Skeletal muscle cell (primary cell): ENCODE measurements at regions not wholly inside any gene's neighbourhood (a gene's known extent, or its start where the extent isn't known, plus 50 kb on each side); places are given as distances from the start of the nearest gene placed in this dataset.

Experiments
- DNase-seq: peaks from one replicate; pipeline ENCODE4 v3.0.0-alpha.2; 2010; ENCODE audit warnings: low read depth
- H3K4me3 ChIP-seq: 2 replicates; pipeline ENCODE4 v1.5.1; 2011; ENCODE audit warnings: low read depth, mild to moderate bottlenecking, control low read depth, low read length, moderate library complexity

- DNase-seq: peak; percentile 67
- no peak overlapping the region for H3K4me3 ChIP-seq
Measured at GRCh38 chr6:14676064-14676463, 558.5 kb downstream of the CD83 start.

DNA sequence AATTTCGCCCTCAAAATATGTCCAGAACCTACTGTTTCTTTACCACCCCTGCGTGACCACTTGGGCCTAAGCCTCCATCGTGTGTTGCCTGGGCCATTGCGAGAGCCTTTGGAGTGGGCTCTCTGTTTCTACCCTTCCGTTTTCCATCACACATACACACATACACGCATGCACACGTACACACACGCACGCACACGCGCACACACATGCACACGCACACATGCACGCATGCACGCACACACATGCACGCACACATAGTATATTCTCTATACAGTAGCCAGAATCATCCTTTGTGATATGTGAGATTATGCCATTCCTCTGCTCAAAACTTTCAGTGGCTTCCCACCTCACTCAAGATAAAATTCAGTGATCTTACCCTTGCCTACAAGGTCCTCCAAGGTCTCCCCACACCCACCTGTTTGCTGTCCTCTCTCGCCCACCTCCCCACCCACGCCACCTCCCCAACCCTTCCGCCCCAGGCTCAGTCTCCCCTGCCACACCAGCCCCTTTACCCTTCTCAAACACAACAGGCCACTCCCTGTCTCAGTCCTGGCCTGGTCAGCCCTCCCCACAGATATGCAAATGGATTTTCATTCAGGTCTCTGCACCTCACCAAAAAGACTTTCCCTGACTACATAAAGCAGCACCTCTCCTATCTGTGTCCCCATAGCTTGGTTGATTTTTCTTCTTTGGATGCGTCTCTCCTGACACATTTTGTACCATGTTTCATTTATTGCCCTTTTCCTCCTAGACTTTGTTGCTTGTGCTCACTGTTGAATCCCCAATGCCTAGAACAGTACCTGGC, 559.6 kb downstream of the CD83 start:
- DNase-seq: no peak
- no peak overlapping the region for H3K4me3 ChIP-seq

DNA sequence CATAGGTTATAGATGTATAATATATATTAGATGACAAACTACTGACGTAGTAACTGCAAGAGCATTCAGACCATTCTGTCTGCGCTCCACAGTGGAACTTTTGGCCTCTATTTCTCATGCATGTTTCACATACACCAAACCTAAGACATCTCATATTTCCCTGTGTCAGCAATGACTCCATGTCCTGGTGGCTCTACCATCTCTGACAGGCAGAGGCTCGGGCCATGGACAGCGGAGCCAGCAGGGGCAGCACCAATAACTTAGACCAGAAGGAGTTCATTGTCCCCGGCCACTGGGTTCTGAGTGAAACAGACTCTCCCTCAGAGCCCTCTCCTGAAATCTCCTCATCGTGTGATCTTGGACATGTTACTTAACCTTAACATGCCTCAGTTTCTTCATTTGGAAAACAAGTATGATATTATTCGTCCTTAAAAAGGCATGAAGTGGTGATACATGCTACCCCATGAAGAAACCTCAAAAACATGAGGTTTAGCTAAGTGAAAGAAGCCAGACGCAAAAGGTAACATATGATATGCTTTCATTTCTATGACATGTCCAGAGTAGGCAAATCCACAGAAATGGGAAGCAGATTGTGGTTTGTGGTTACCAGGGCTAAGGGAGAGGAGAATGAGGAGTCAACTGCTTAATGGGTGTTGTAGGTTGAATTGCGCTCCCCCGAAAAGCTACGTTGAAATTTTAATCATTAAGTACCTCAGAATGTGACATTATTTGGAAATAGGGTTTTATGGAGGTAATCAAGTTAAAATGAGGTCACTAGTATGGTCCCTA, 564.0 kb upstream of the JARID2 start:
- H3K4me3 ChIP-seq: no peak overlapping the region
- no peak for DNase-seq

- H3K4me3 ChIP-seq: no peak overlapping the region
- DNase-seq: peak; percentile 38
Measured at GRCh38 chr6:14682812-14683211, 563.1 kb upstream of the JARID2 start.

GRCh38 chr6:14689639-14690038, 556.2 kb upstream of the JARID2 start:
- no peak overlapping the region for H3K4me3 ChIP-seq

GRCh38 chr6:14690120-14691056, 555.5 kb upstream of the JARID2 start:
- DNase-seq: no peak

More at GRCh38 chr6:14689639-14690038, 556.2 kb upstream of the JARID2 start:
- DNase-seq: no peak

DNA sequence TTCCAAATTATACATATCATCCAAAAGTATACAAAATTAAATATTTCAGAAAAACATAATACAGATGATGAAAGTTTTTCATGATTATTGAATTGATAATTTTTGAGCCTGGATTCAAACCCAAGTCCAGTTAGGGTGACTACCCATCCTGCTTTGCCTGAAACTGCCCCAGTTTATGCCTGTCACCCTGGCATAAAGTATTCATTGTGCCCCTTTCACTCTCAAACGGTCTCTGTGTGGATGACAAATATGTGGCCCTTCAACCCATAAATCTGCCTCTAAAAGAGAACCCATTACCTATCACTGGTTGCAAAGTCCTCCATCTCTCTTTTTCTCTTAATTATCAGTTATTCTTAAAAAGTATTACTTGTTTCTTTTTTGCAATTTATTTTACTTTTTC, 553.7 kb upstream of the JARID2 start:
- DNase-seq: no peak
- H3K4me3 ChIP-seq: no peak overlapping the region

More at GRCh38 chr6:14690120-14691056, 555.5 kb upstream of the JARID2 start:
- no peak overlapping the region for H3K4me3 ChIP-seq

GRCh38 chr6:14693301-14694192, 552.3 kb upstream of the JARID2 start:
- DNase-seq: no peak
- no peak overlapping the region for H3K4me3 ChIP-seq

- no peak overlapping the region for H3K4me3 ChIP-seq
- DNase-seq: no peak
Measured at GRCh38 chr6:14694308-14694707, 551.6 kb upstream of the JARID2 start.

GRCh38 chr6:14695579-14695978, 550.3 kb upstream of the JARID2 start:
- no peak overlapping the region for H3K4me3 ChIP-seq
- DNase-seq: no peak

- no peak overlapping the region for H3K4me3 ChIP-seq
- DNase-seq: no peak
Measured at GRCh38 chr6:14696367-14696766, 549.5 kb upstream of the JARID2 start.

DNA sequence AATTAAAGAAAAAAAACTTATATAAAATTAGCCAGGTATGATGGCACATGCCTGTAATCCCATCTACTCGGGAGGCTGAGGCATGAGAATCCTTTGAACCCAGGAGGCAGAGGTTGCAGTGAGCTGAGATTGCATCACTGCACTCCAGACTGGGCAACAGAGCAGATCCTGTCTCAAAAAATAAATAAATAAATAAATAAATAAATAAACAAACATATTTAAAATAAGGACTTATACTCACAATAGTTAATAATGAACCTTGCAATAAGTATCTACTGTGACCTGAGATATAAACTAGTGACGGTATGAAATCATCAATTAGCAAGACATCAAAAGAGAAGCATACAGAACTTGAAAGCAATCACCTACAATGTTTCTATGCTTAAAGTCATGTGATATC, 548.4 kb upstream of the JARID2 start:
- no peak overlapping the region for H3K4me3 ChIP-seq
- no peak for DNase-seq

DNA sequence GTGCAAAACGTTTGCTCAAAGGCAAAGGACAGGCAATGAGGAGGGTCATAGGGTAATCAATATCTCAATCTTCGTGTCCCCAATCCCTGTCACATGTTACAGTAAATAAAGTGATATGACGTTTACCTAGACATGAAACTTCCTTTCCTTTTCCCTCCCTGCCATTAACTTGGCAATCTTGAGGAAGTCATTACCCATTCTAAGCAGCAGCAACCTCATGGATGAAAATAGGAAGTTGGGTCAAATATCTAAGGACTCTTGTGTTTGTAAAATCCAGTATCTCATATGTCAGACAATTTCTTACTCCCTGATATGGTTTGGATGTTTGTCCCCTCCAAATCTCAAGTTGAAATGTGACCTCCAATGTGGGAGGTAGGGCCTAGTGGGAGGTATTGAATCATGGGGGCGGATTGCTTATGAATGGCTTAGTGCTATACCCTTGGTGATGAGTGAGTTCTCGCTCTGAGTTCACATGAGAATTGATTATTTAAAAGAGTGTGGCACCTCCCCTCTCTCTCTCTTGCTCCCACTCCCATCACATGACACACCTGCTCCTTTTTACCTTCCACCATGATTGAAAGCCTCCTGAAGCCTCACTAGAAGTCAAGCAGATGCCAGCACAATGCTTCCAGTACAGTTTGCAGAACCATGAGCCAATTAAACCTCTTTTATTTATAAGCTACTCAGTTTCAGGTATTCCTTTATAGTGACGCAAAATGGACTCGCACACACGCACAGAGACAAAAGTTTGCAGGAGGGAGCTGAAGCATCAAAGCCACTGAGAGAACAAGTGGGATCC, 545.9 kb upstream of the JARID2 start:
- no peak overlapping the region for H3K4me3 ChIP-seq
- no peak for DNase-seq

- H3K4me3 ChIP-seq: no peak overlapping the region
Measured at GRCh38 chr6:14701946-14702345, 543.9 kb upstream of the JARID2 start.

GRCh38 chr6:14702678-14703077, 543.2 kb upstream of the JARID2 start:
- DNase-seq: no peak
- H3K4me3 ChIP-seq: no peak overlapping the region

More at GRCh38 chr6:14701946-14702345, 543.9 kb upstream of the JARID2 start:
- no peak for DNase-seq

DNA sequence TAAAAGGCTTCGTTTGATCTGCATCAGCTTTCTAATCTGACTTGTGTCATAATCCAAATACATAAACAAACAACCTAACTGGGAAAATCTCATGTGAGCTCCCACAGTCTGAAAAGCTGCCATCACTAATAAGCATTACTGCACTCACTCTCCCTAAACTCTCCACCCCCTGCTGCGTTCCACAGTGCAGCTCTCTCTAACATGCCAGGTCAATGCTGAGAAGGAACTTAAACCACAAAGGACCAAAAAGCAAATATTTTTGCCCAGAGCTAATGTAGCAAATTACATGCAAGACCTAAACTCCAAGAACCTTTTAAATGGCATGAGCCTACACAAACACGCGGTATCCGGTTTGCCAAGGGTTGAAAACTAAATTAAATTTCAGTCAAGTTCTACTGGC, 542.3 kb upstream of the JARID2 start:
- DNase-seq: peak; percentile 82
- H3K4me3 ChIP-seq: no peak overlapping the region

GRCh38 chr6:14704383-14705271, 541.2 kb upstream of the JARID2 start:
- no peak overlapping the region for H3K4me3 ChIP-seq

More at GRCh38 chr6:14704383-14705271, 541.2 kb upstream of the JARID2 start:
- no peak for DNase-seq
